Astrocyte (in vitro differentiated cells and primary cell): ENCODE measurements at regions not wholly inside any gene's neighbourhood (a gene's known extent, or its start where the extent isn't known, plus 50 kb on each side); places are given as distances from the start of the nearest gene placed in this dataset.

ENCODE experiments used
- DNase-seq: peaks from one replicate; pipeline ENCODE4 v3.0.0-alpha.2; 2010; ENCODE audit warnings: low read depth
- FAIRE-seq: peaks from 2 replicates; lab custom pipeline; 2011; peaks lifted over from hg19 to GRCh38; lab: Jason Lieb, UNC
- H2AFZ ChIP-seq: 2 replicates; pipeline ENCODE4 v1.6.0; 2012; ENCODE audit warnings: low read depth, low read length, inconsistent platforms
- H3K27ac ChIP-seq: 2 replicates; pipeline ENCODE4 v1.5.1; 2011; ENCODE audit warnings: low read depth, low read length, inconsistent platforms
- H3K27me3 ChIP-seq: 2 replicates; pipeline ENCODE4 v1.6.0; 2011; ENCODE audit warnings: low read length, inconsistent platforms; ENCODE audit not compliant: insufficient read depth
- H3K36me3 ChIP-seq: 2 replicates; pipeline ENCODE4 v1.5.1; 2011; ENCODE audit warnings: low read length, inconsistent platforms; ENCODE audit not compliant: insufficient read depth
- H3K4me1 ChIP-seq: 2 replicates; pipeline ENCODE4 v1.5.1; 2011; ENCODE audit warnings: low read length, inconsistent platforms; ENCODE audit not compliant: insufficient read depth
- H3K4me2 ChIP-seq: 2 replicates; pipeline ENCODE4 v1.6.0; 2012; ENCODE audit warnings: low read length, inconsistent platforms
- H3K4me3 ChIP-seq: 2 replicates; pipeline ENCODE4 v1.5.1; 2011; ENCODE audit warnings: low read depth, mild to moderate bottlenecking, low read length, inconsistent platforms; ENCODE audit not compliant: insufficient read depth
- H3K79me2 ChIP-seq: 2 replicates; pipeline ENCODE4 v1.6.0; 2012; ENCODE audit warnings: mild to moderate bottlenecking, low read length, inconsistent platforms; ENCODE audit not compliant: insufficient read depth
- H3K9ac ChIP-seq: 2 replicates; pipeline ENCODE4 v1.6.0; 2012; ENCODE audit warnings: mild to moderate bottlenecking, low read length, inconsistent platforms
- H3K9me3 ChIP-seq: 2 replicates; pipeline ENCODE4 v1.5.1; 2012; ENCODE audit warnings: low read depth, mild to moderate bottlenecking, low read length, inconsistent platforms; ENCODE audit not compliant: insufficient read depth
- H4K20me1 ChIP-seq: 2 replicates; pipeline ENCODE4 v1.6.0; 2012; ENCODE audit warnings: low read length, inconsistent platforms; ENCODE audit not compliant: insufficient read depth
- H3K27ac Mint-ChIP-seq: one replicate; pipeline ENCODE4 v1.8.0; 2021; ENCODE audit warnings: mild to moderate bottlenecking, mixed read lengths; ENCODE audit not compliant: unreplicated experiment
- H3K27me3 Mint-ChIP-seq: one replicate; pipeline ENCODE4 v1.8.0; 2021; ENCODE audit warnings: low read depth, mixed read lengths; ENCODE audit not compliant: unreplicated experiment
- H3K36me3 Mint-ChIP-seq: one replicate; pipeline ENCODE4 v1.8.0; 2021; ENCODE audit warnings: low read depth, mixed read lengths; ENCODE audit not compliant: unreplicated experiment
- H3K4me1 Mint-ChIP-seq: one replicate; pipeline ENCODE4 v1.8.0; 2021; ENCODE audit warnings: low read depth, mixed read lengths; ENCODE audit not compliant: unreplicated experiment
- H3K4me3 Mint-ChIP-seq: one replicate; pipeline ENCODE4 v1.8.0; 2021; ENCODE audit warnings: mild to moderate bottlenecking, moderate library complexity, mixed read lengths; ENCODE audit not compliant: unreplicated experiment
- H3K9me3 Mint-ChIP-seq: one replicate; pipeline ENCODE4 v1.8.0; 2021; ENCODE audit warnings: mild to moderate bottlenecking, mixed read lengths; ENCODE audit not compliant: unreplicated experiment
- EZH2 ChIP-seq: IDR thresholded peaks from 2 replicates; pipeline ENCODE4 v1.6.1; 2012; ENCODE audit warnings: mild to moderate bottlenecking, low read length, inconsistent platforms; ENCODE audit not compliant: insufficient read depth
- TF ChIP-seq, protein P1 (sequence below): IDR thresholded peaks from 2 replicates; pipeline ENCODE4 v1.5.1; 2011; ENCODE audit warnings: low read depth, mild to moderate bottlenecking, inconsistent platforms, low read length, moderate library complexity; ENCODE audit not compliant: insufficient read depth

DNA sequence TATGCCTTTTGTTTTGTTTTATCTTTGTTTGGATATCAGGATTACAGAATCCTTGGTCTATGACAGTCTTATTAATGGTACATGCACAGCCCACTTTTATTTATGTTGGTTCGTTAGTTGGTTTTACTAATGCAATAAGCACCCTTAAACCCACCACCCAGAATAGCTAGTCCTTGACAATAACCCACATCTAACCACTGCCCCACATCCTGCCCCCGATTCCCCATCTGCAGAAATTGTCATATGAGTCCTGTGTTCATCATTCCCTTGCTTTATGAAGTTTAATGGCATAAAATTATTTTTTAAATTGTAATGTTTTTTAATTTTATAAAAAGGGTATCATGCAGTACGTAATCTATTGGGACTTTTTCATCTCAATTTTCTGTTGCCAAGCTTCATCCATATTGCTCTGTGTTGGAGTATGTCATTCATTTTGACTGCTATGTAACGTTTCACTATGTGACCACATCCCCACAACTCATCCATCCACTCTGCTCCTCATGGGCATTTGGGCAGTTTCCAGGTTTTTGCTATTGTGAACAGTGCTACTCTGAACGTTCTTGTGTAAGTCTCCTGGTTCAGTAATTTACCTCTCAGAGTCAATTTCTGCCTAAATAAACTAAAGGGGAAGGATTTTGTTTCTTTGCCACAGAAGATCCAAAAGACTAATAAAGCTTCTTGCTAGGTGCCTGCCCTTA, 150.4 kb downstream of the MRPL14 start:
- TF ChIP-seq EZH2: no peak
- TF ChIP-seq, protein P1, sequence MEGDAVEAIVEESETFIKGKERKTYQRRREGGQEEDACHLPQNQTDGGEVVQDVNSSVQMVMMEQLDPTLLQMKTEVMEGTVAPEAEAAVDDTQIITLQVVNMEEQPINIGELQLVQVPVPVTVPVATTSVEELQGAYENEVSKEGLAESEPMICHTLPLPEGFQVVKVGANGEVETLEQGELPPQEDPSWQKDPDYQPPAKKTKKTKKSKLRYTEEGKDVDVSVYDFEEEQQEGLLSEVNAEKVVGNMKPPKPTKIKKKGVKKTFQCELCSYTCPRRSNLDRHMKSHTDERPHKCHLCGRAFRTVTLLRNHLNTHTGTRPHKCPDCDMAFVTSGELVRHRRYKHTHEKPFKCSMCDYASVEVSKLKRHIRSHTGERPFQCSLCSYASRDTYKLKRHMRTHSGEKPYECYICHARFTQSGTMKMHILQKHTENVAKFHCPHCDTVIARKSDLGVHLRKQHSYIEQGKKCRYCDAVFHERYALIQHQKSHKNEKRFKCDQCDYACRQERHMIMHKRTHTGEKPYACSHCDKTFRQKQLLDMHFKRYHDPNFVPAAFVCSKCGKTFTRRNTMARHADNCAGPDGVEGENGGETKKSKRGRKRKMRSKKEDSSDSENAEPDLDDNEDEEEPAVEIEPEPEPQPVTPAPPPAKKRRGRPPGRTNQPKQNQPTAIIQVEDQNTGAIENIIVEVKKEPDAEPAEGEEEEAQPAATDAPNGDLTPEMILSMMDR: no peak
- peaks cover 9% of the 10 kb centered on the region for H3K4me1 Mint-ChIP-seq
- no peaks in the 10 kb centered on the region for H3K79me2 ChIP-seq

DNA sequence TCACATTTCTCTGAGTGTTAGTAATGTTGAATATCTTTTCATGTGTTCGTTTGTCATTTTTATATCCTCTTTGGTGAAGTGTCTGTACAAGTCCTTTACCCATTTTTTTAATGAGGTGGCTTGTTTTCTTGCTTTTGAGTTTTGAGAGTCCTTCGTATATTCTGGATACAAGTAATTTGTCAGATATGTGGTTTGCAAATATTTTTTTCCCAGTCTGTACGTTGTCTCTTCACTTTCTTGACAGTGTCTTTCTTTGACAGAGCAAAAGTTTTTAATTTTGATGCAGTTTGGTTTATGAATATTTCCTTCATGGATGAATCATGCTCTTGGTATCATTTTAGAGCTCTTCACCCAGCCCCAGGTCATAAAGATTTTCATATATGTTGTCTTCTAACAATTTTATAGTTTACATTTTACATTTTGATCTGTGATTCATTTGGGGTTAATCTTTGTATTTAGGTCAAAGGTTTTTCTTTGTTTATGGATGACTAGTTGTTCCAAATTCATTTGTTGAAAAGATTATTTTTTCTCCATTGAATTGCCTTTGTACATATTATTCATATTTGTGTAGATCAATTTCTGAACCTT, 152.5 kb downstream of the MRPL14 start:
- Histone ChIP-seq H3K79me2 (no peaks in the 10 kb centered on the region), H3K27ac (no peak overlapping the region), H3K4me2 (no peak overlapping the region), H2AFZ (no peak overlapping the region), H4K20me1 (no peaks in the 10 kb centered on the region), H3K9me3 (peaks cover 6% of the 10 kb centered on the region), H3K4me1 (no peaks in the 10 kb centered on the region), H3K27me3 (peaks cover 3% of the 10 kb centered on the region), H3K9ac (no peak overlapping the region), H3K36me3 (no peaks in the 10 kb centered on the region), H3K4me3 (no peak overlapping the region)
- Mint-ChIP-seq H3K27ac (no peak overlapping the region), H3K36me3 (no peaks in the 10 kb centered on the region), H3K9me3 (peaks cover 8% of the 10 kb centered on the region), H3K4me1 (peaks cover 9% of the 10 kb centered on the region), H3K4me3 (no peak overlapping the region), H3K27me3 (peaks cover 54% of the 10 kb centered on the region)
- FAIRE-seq (no peak), DNase-seq (no peak)
- TF ChIP-seq, protein P1: no peak

More for the DNA sequence above, 150.4 kb downstream of the MRPL14 start:
- H3K9me3 Mint-ChIP-seq: peaks cover 8% of the 10 kb centered on the region
- DNase-seq: no peak
- peaks cover 56% of the 10 kb centered on the region for H3K27me3 Mint-ChIP-seq
- Histone ChIP-seq H2AFZ (no peak overlapping the region), H3K36me3 (no peaks in the 10 kb centered on the region), H4K20me1 (no peaks in the 10 kb centered on the region), H3K9me3 (peaks cover 6% of the 10 kb centered on the region), H3K4me3 (no peak overlapping the region), H3K4me1 (no peaks in the 10 kb centered on the region), H3K4me2 (no peak overlapping the region), H3K27me3 (peaks cover 5% of the 10 kb centered on the region), H3K27ac (no peak overlapping the region), H3K9ac (no peak overlapping the region)
- no peak overlapping the region for H3K27ac Mint-ChIP-seq
- H3K36me3 Mint-ChIP-seq: no peaks in the 10 kb centered on the region
- no peak for FAIRE-seq
- H3K4me3 Mint-ChIP-seq: no peak overlapping the region

DNA sequence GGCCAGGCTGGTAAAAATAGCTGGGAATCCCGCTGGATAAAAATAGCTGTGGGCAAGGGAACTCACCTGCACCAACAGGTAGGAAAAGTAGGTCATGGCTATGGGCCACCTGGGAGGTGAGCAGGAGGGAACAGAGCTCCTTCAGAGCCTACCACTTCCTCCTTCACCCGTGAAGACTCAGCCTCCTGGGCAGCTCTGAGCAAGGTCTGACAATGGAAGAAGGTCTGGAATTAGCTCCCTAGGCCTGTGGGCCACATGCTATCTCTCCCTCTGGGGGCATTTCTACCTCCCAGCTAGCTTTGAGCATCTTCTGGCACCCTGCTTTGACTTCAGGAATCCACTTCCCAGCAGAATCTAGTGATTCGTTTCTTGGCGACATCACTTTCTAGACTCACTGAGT, 153.9 kb downstream of the MRPL14 start:
- peaks cover 8% of the 10 kb centered on the region for H3K9me3 Mint-ChIP-seq
- FAIRE-seq (no peak), DNase-seq (no peak)

More for the DNA sequence above, 153.9 kb downstream of the MRPL14 start:
- Mint-ChIP-seq H3K27ac (no peak overlapping the region), H3K27me3 (peaks cover 51% of the 10 kb centered on the region), H3K4me3 (no peak overlapping the region), H3K36me3 (no peaks in the 10 kb centered on the region), H3K4me1 (peaks cover 9% of the 10 kb centered on the region)
- Histone ChIP-seq H4K20me1 (no peaks in the 10 kb centered on the region), H3K4me1 (no peaks in the 10 kb centered on the region), H3K36me3 (no peaks in the 10 kb centered on the region), H3K79me2 (no peaks in the 10 kb centered on the region), H3K9ac (no peak overlapping the region), H2AFZ (no peak overlapping the region), H3K9me3 (peaks cover 6% of the 10 kb centered on the region), H3K4me2 (no peak overlapping the region), H3K27me3 (peaks cover 7% of the 10 kb centered on the region), H3K27ac (no peak overlapping the region), H3K4me3 (no peak overlapping the region)
- no peak for TF ChIP-seq EZH2
- TF ChIP-seq, protein P1: no peak
